ENCODE measurements at regions not wholly inside any gene's neighbourhood (a gene's known extent, or its start where the extent isn't known, plus 50 kb on each side); places are given as distances from the start of the nearest gene placed in this dataset.

GRCh38 chr4:32858361-32858760 lies 2138.2 kb downstream of the PCDH7 start:
- TF ChIP-seq CTCF (IDR thresholded peaks at IDR 0.05; ENCODE audit: low read length) (no peak), EZH2 (IDR thresholded peaks at IDR 0.05; ENCODE audit: borderline replicate concordance, low read length) (no peak)

All from OCI-LY1 (cell line).